LNCAP (cell line): ENCODE measurements at regions not wholly inside any gene's neighbourhood (a gene's known extent, or its start where the extent isn't known, plus 50 kb on each side); places are given as distances from the start of the nearest gene placed in this dataset.

Experiments
- CTCF ChIP-seq: fragments of 450-650 bp; IDR thresholded peaks from 2 replicates; pipeline ENCODE4 v1.5.1; 2017; ENCODE audit warnings: mild to moderate bottlenecking

GRCh38 chr11:23840872-23841271 is 656.0 kb upstream of the LUZP2 start:
- TF ChIP-seq CTCF = no peak

DNA sequence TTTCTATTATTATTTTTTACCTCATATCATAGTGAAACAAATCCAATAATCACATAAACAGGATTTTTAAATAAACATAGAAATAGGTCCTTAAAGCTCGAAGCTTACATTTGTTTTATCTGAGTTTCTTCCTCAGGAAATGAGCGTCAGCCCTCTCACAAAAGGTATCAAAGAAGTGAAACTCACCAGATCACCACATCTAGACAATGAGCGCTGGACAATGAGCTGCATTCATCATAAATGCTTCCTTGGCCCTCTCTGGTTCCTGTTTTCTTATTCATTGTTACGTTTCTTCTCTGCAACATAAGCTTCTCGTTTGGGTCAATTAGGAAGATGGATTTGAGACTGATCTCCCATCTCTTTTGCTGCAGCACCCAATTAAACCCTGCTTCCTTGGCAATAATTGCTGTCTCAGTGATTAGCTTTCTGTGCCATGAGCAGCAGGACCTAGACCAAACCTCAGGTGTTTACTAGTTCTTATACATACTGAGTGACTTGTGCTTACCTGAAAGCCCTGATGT is 649.9 kb upstream of the LUZP2 start:
- TF ChIP-seq CTCF = no peak

- TF ChIP-seq CTCF = no peak
Measured at GRCh38 chr11:23851216-23851615, 645.6 kb upstream of the LUZP2 start.

DNA sequence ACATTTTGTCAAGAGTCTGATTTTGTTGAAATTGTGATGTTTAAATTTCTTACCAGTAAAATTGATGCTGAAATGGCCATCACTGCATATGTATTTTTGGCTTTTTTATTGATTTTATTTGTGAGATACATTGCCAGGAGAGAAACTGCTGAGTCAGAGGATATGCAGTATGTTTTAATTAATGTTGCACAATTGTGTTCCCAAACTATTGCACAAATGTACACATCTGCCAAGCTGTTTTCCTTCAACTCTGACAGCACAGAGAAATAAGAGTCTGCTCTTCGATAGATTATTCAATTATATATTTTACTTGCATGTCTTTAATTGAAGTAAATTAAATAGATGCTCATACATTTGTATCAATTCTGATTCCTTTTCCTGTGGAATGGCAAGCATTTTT is 640.2 kb upstream of the LUZP2 start:
- TF ChIP-seq CTCF = no peak

DNA sequence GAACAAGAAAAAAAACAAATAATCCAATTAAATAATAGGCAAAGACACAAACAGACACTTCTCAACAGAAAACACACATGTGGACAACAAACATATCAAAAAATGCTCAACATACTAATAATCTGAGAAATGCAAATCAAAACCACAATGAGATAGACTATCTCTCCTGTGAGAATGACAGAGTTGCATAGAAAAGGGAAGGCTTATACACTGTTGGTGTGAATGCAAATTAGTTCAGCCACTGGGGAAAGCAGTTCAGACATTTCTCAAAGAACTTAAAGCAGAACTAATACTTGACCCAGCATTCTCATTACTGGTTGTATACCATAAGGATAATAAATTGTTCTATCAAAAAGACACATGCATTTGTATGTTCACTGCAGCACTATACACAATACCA is 637.8 kb upstream of the LUZP2 start:
- TF ChIP-seq CTCF = no peak

GRCh38 chr11:23861615-23862014 is 635.2 kb upstream of the LUZP2 start:
- TF ChIP-seq CTCF = no peak

- TF ChIP-seq CTCF = no peak
Measured at GRCh38 chr11:23865341-23865975, 631.4 kb upstream of the LUZP2 start.

GRCh38 chr11:23866641-23867040 is 630.2 kb upstream of the LUZP2 start:
- no peak for TF ChIP-seq CTCF
